ENCODE measurements at regions not wholly inside any gene's neighbourhood (a gene's known extent, or its start where the extent isn't known, plus 50 kb on each side); places are given as distances from the start of the nearest gene placed in this dataset.

DNA sequence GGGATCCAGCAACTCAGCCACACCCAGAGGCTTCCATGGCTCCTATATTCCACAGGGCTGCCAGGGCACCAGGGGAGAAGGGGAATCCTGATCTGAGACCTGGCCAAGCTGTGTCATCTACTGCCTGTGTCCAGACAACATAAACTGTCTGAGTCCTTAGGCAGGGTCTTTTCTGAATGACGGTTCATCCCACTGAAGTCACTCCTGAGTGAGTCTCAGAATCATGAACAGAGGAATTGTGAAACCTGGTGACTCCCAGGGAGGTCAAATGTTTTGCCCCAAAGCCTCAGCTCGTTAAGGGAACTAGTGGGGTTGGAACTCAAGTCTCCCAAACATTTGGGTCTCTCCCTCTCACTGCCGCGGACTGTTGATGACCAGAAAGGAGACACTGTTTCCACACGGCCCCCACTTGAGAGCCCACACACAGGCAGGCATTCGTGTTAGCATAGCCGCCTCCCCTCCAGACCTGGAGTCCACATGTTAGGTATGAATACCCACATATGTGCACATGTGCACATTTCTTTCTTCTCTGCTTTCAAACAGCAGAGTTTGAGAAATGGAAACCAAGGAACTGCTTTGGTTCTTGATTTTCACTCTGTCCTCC lies 87.2 kb upstream of the KCNK12 start:
- TF ChIP-seq, protein P1, sequence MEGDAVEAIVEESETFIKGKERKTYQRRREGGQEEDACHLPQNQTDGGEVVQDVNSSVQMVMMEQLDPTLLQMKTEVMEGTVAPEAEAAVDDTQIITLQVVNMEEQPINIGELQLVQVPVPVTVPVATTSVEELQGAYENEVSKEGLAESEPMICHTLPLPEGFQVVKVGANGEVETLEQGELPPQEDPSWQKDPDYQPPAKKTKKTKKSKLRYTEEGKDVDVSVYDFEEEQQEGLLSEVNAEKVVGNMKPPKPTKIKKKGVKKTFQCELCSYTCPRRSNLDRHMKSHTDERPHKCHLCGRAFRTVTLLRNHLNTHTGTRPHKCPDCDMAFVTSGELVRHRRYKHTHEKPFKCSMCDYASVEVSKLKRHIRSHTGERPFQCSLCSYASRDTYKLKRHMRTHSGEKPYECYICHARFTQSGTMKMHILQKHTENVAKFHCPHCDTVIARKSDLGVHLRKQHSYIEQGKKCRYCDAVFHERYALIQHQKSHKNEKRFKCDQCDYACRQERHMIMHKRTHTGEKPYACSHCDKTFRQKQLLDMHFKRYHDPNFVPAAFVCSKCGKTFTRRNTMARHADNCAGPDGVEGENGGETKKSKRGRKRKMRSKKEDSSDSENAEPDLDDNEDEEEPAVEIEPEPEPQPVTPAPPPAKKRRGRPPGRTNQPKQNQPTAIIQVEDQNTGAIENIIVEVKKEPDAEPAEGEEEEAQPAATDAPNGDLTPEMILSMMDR (IDR thresholded peaks at IDR 0.05; ENCODE audit: insufficient read depth, low read length, poor library complexity, severe bottlenecking) = no peak
- Histone ChIP-seq H3K4me3 (replicated peaks; ENCODE audit: low read depth, low read length) (no peak overlapping the region), H3K36me3 (ENCODE audit: control insufficient read depth, insufficient read depth, low read length) (no peaks in the 10 kb centered on the region), H3K27me3 (replicated peaks; ENCODE audit: control insufficient read depth, insufficient read depth, low read length) (no peaks in the 10 kb centered on the region)
- no peak for DNase-seq (ENCODE audit: extremely low read depth, insufficient read length)

DNA sequence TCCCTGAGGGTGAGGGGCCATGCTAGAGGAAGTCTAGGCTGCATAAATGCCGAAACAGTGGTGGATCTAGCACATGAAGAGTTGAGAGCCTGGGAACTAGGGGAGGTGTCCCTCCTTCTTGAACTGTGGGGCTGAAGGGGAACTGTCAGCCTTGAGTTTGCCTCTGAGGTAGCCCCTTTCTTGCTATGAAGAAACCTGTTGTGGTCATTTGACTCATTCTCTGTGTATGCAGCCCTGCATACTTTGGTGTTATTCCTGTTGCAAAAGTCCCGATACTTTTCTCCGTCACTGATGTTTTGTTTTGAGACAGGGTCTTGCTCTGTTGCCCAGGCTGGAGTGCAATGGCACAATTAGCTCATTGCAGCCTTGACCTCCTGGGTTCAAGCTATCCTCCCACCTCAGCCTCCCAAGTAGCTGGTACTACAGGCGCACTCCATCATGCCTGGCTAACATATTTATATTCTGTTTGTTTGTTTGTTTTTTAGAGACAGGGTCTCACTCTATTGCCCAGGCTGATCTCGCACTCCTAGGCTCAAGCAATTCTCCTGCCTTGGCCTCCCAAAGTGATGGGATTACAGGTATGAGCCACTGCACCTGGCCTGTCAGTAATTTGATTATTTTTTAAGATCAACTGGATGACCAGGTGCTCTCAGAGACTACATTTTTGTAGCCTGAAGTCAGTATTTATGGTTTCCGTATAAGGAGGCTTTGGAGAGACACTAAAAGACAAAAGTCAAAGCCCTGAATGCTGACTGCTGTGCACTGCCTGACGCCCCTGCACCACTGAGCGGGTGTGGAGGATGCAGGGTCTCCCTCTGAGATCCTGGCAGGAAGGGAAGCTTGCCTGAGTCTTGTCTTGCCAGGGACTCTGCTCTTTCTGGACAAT lies 86.2 kb upstream of the KCNK12 start:
- no peak for DNase-seq (ENCODE audit: extremely low read depth, insufficient read length)
- TF ChIP-seq, protein P1 (IDR thresholded peaks at IDR 0.05; ENCODE audit: insufficient read depth, low read length, poor library complexity, severe bottlenecking) = no peak
- no peaks in the 10 kb centered on the region for H3K27me3 ChIP-seq (replicated peaks; ENCODE audit: control insufficient read depth, insufficient read depth, low read length)
- no peaks in the 10 kb centered on the region for H3K36me3 ChIP-seq (ENCODE audit: control insufficient read depth, insufficient read depth, low read length)
- no peak overlapping the region for H3K4me3 ChIP-seq (replicated peaks; ENCODE audit: low read depth, low read length)

DNA sequence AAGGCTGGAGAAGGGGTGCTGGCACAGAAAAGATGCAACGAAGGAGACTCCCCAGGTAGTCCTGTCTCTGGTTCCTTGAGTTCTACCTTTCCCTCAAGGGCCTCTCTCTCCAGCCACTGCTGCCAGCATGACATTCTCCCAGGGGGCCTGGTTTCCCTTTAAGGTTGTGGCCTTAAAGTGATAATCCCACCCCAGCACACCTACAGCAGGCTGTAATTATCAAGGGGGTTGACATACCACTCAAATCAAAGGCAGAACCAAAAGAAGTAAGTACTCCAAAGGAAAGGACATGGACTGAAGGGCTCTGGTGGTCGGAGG lies 84.7 kb upstream of the KCNK12 start:
- no peak overlapping the region for H3K4me3 ChIP-seq (replicated peaks; ENCODE audit: low read depth, low read length)
- no peaks in the 10 kb centered on the region for H3K27me3 ChIP-seq (replicated peaks; ENCODE audit: control insufficient read depth, insufficient read depth, low read length)
- TF ChIP-seq, protein P1 (IDR thresholded peaks at IDR 0.05; ENCODE audit: insufficient read depth, low read length, poor library complexity, severe bottlenecking) = no peak
- H3K36me3 ChIP-seq (ENCODE audit: control insufficient read depth, insufficient read depth, low read length) = no peaks in the 10 kb centered on the region
- no peak for DNase-seq (ENCODE audit: extremely low read depth, insufficient read length)

DNA sequence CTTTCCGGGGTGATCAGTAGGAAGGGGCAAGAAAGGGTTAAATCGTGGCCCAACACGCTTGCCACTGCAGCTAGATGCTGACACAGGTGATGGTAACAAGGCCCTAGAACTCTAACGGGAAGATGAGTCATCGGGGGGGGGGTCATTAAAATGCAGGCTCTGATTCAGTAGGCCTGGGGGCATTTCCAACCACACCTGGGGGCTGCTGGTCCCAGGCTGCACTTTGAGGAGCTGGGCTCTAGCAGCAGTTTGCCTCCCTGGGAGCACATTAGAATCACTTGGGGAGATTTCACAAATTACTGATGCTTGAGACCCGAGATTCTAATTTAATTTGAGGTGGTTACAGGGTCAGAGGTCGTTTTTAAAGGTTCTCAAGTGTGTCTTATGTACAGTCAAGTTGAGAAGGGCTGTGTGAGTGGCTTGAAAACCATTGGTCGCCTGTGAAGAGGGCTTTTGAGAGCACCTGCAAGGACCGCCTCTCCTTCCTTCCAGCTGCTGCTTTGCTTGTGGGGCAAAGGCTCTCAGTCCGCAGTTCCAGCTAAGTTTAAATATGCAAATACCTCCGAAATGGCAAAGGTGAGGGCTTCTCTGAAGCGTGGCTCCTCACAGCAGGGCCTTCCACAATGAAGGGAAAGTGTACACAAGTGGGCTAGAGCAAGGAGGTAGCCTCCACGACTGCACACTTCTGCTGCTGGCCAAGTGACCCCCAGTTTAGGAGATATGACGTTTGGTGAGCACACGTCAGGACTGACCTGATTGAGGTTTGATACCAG lies 84.2 kb upstream of the KCNK12 start:
- H3K4me3 ChIP-seq (replicated peaks; ENCODE audit: low read depth, low read length) = no peak overlapping the region
- TF ChIP-seq, protein P1 (IDR thresholded peaks at IDR 0.05; ENCODE audit: insufficient read depth, low read length, poor library complexity, severe bottlenecking) = no peak
- H3K36me3 ChIP-seq (ENCODE audit: control insufficient read depth, insufficient read depth, low read length) = no peaks in the 10 kb centered on the region
- DNase-seq (ENCODE audit: extremely low read depth, insufficient read length) = peak; percentile 62
- H3K27me3 ChIP-seq (replicated peaks; ENCODE audit: control insufficient read depth, insufficient read depth, low read length) = no peaks in the 10 kb centered on the region

DNA sequence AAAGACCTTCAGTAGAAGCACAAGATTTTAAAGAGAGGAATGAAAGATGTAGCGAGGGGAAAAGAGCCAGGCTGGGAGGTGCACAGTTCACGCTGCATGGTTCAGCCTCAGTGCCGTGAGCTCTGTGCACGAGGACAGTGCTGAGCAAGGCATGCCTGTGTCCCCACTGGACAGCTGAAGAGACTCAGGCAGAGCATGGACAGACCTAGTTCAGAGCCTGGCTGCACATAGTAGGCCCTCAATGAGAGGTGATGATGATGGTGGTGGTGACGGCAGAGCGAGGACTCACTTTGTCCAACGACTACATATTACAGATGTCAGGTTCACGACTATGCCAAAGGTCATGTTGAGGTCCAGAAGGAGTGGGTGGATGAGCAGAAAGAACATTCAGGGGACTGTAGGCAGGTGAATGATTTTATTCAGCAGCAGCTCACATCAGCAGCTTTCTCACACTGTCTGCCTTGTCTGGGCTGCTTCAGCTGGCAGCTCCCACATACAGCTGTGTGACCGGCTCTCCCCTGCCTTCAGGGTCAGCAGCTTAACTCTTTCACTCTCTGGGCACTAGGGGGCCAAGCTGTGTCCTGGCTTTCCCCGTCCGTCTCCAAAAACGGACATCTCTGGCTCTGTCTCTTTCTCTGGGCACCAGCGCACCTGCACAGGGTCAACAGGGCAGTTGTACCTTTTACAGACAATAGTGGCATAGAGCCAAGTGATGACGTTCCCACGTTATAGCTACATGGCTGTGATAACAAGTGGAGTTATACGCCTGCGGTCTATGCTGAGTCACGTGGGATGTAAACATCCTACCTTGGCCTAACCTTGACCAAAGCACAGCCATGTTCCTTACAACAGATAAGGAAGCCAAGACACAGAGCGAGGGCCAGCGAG lies 83.4 kb upstream of the KCNK12 start:
- DNase-seq (ENCODE audit: extremely low read depth, insufficient read length) = peak; percentile 25
- H3K27me3 ChIP-seq (replicated peaks; ENCODE audit: control insufficient read depth, insufficient read depth, low read length) = no peaks in the 10 kb centered on the region
- H3K4me3 ChIP-seq (replicated peaks; ENCODE audit: low read depth, low read length) = no peak overlapping the region
- no peaks in the 10 kb centered on the region for H3K36me3 ChIP-seq (ENCODE audit: control insufficient read depth, insufficient read depth, low read length)
- TF ChIP-seq, protein P1 (IDR thresholded peaks at IDR 0.05; ENCODE audit: insufficient read depth, low read length, poor library complexity, severe bottlenecking) = peak; percentile 48
